CD4-positive, alpha-beta T cell treated with Interleukin-4 for 4 hours (primary cell): ENCODE measurements at regions not wholly inside any gene's neighbourhood (a gene's known extent, or its start where the extent isn't known, plus 50 kb on each side); places are given as distances from the start of the nearest gene placed in this dataset.

Experiments used
- DNase-seq: peaks from one replicate; pipeline ENCODE4 v3.0.0-alpha.2; 2020

DNA sequence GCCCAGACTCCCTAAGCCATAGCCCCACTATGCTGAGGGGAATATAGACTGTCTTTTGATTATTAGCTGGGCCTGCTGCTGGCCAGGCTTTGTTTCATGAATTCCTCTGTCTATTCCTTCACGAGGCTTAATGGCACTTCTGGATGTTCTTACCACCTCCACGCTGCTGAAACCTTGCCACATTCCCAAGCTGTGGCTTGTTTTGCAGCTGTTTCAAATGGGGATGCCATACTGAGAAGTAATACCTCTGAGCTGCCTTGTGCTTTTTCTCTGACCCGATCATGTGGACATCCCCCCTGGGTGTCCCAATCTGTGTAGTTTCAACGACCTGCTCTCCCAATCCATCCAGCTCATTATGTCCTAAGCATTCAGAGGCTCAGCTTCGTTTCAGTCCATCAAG is 114.1 kb downstream of the ICOS start:
- no peak for DNase-seq

DNA sequence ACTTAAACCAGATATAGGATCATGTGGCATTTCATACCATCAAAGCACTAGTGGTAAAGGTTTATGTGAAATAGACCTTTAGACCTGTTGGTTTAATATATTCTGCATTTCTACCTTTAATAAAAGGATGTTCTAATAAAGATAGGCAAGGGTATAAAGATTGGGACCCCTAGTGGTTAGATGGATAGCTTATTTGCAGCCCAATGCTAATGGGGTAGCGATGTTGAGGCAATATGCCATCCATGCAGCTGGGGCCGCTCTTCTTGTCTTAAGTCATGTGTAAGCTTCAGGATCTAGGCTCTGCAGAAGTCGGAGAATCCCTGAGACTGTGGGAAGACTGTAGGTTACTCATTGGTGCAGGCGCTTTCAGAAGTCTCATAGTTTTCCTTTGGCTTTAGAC is 114.9 kb downstream of the ICOS start:
- DNase-seq, result peak; percentile 37

DNA sequence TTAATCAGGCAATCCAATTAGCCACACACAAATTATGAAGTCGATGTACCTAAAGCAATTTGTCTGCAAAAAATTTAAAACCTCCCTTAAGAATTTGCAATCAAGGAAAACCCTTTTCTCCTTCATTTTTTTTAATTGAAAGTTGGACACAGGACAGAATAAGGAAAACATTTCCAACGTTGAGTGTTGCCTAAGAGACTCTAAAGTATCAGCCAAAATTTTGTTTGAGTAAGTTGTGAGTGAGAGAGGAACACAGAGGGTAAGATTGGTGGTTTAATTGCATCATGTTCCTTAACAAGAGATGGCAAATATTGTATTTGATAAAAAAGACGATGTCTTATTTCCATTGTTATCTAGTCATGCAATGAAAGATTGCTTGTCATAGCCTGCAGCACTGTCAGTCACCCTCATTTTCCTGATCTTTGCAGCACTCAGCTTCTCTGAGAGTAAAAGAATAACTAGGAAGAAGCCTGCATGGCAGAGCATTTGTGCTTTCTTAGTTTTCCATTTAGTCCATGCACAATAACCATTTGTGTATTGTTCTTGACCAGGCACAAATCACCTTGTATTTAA is 115.5 kb downstream of the ICOS start:
- DNase-seq, result no peak

DNA sequence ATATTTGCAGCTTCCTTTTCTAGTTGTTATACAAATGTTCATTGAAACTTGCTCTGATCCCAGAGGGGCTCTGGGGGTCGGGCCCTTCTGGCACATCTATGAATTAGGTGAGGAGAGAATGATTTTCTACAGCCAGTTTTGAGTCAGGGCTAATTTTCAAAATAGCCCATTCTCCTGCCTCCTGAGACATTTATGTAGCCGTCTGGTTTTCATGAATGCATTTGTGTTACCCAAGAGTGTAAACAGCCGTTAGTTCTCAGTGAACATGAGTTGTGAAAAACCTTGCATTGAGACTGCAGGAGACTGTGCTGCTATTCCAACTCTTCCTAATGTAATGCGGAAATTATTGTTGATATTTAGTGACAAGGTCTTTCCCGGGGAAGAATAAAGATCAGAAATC is 122.5 kb downstream of the ICOS start:
- DNase-seq, result no peak

DNA sequence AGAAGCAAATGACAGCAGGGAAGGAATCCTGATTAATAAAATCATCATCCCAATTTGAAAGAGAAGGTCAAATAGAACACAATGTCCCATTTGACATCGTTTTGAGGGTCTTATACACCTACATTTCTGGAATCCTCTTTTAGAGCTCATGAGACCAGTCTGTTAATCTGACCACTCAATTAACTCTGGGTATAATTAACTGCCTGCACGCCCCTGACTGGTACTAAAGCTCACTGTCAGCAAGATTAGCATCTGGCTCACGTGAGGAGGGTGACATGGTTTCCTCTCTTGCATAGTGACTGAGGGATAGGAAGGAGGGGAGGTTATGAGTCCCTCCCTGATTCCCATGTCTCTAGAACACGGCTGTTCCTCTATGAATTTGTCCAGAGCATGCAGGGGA is 124.3 kb downstream of the ICOS start:
- no peak for DNase-seq

DNA sequence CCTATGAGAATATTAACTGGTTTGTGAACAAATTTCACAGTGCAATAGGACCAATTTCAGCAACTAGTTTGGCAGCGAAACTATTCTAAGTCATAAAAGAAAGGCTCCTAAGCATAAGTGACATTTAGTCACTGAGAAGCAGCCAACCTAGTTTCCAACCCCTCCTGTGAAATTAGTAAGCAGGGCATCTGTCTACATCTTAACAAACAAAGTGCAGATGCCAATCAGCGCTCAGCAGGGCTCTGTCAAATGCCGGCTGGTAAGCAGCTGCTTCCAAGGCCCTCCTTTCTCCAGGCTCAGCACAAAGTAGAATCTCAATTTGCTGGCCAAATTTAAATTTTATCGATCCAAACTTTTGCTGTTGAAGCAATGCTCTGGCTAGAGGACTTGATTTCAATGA is 124.7 kb downstream of the ICOS start:
- DNase-seq, result no peak

DNA sequence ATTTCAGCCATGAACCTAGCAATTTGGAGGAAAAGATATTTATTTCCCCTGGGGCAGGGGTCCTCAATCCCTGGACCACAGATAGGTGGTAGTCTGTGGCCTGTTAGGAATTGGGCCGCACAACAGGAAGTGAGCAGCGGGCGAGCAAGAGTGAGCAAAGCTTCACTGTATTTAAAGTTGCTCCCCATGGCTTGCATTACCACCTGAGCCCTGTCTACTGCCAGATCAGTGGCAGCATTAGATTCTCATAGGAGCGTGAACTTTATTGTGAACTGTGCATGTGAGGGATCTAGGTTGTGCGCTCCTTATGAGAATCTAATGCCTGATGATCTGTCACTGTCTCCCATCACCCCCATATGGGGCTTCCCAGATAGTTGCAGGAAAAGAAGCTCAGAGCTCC is 127.6 kb downstream of the ICOS start:
- DNase-seq, result no peak

DNA sequence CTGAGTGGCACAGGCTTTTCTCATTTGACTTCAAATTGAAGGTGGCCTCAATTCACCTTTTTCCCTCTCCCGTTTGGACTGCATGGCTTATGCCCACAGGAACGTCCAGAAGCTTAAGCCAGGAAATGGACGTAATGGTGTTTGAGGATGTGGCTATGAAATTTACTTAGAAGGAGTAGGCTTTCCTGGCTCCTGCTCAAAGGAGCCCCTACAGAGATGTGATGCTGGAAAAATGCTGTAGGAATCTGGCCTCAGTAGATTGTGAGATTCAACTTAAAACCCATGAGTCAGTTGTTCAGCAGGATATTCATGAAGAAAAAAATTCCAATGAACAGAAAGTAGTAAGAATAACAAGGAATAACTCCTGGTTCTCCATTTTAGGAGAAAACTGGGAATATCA is 129.0 kb downstream of the ICOS start:
- no peak for DNase-seq

DNA sequence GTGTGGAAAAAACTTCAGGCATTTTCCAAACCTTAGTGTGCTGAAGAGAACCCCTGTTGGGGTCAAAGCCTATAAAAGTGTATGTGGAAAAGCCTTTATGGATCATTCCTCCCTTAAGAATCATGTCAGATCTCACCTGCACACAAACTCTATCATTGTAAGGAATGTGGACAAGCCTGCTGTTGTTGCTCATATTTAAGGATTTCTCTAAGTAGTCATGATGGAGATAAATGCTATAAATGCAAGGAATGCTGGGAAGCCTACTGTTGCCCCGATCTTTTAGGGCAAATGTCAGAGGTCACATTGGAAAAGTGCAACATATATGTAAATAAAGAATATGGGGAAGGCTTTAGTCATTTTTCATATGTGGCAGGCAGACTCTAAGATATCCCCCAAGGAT is 129.5 kb downstream of the ICOS start:
- no peak for DNase-seq

DNA sequence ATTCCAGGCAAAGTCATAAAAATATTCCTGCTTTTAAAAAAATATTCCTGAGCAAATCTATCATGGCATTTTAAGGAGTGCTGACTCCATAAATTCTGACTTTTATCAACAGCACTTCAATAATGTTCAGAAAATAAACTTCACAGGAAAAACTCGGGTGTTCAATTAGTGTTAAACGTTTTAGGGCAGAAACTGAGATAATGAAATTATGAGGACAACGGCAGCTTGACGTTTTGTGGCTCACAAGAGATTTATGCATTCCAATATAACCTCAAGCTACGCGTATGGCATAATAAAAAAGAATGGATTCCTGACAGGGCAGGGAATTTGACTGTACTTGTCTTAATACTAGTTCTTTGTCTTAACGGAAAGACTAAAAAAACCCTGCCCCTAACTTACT is 133.2 kb downstream of the ICOS start:
- DNase-seq, result no peak

DNA sequence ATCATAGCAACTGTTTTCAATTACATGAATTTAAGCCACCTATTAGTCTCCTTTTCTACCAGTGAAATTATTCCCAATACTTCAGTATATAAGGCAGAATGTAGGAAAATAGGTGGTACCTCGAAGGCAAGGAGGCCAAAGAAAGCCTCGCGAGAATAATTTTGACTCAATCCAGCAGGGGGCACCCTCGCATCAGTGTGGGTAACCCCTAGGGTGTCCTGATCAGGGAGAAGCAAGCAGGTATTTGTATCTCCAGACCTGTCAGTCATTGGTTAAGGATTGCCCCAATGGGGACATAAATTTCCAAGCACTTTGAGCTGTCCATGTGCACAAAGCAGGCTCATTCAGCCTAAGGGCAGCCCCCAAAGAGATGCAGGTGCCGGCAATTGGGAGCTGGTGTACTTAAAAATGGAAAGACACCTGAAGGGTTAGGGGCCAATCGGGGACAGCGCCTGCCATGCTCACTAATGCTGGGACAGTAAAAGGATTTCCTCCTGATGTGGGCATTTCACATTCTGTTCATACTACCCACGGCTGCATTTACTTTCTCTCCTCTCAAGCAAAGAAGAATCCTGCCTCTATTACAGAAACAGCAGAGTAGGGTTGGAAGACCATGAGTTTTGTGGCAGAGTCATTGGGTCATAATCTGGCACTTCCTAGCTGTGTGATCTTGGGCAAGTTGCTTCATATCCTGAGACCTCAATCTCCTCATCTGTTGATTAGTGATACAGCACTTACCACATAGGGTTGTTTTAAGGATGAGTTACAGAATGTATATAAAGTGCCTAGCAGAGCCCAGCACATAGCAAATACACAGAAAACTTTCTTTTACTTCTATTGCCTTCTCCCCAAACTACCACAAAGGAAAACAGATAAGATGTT is 136.1 kb downstream of the ICOS start:
- peak; percentile 49 for DNase-seq

DNA sequence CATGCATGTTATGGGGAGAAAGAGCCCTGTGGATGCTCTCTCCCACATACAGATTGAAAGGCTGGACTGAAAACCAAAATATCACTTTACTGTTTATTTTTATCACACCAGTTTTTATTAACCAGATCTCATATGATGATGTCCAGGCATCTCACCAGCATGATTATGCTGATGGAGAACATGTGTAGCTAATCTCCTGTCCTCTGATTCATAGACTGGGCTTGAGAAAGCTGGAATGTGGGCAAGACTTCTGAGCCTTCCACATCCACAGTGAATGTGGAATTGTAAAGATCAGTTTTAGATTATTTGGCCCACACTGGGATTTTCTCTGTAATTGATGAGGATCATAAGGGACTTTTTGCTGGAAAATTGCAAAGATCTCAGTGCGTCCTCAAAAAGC is 137.9 kb downstream of the ICOS start:
- no peak for DNase-seq

DNA sequence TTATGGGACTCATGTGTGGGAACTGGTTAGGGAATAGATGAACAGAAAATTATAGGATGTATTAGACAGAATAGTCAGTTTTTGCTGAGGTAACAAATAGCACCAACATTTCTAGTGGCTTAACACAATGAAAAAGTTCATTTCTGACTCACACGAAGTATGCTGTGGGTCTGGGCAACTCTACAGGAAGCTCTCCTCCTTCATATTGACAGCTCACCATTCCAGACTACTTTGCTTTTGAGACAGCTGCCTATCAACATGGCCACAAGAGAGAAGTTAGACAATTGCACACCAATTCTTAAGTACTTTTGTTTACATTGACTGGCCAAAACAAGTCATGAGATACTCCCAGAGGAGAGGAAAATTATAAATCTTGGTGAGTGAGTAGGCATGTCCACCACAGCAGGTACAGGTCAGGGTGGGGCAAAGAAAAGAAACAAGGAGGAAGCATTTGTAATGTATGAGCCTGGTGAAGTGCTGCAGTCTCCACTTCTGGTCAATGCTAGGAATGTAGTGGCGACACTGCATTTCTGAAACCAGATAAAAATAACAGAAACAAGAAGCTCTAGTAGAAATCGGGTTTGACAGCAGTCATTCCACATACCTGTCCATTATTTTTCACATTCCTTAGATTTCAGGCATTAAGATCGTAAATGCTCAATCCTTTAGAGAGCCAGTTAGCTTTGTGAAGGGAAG is 141.6 kb downstream of the ICOS start:
- no peak for DNase-seq

DNA sequence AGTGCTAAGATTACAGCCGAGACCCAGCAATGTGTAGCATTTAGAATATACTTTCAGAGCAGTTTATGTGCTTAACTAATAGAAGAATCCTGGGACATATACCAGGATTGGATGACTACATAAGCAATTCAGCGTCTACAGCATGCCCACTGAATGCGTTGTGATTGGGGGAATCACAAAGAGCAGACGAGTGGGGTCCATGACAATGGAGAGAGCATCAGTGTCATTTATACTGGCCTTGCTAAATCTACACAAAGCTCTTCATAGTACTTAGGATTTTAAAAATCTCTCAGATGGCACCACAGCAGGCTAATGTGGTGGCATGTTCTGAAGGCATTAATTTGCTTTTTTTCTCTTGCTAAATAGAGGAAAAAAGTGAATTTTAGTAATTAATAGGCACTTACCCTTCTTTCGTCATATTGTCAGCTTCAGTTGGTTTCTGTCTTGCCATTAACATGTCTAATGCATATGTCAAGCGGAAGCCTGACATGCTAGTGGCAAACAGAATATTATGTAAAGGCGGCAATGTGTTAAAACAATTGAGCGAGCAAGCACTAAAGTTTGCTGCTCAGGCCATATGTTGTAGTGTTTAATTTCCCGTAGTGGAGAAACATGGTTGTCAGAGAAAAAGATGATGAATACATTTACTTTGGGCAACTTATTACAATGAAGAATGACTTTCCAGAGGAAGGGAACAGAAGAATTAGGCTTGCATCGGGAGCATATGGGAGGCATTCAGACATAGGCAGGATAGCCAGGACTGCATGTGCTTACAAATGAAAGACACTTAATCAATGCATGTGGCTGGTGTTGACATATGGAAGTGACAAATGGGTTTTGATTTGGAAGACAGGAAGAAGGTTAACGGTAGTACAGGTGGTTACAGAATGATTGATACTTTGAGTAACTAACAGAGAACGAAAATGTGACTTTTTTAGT is 145.2 kb downstream of the ICOS start:
- DNase-seq, result no peak

DNA sequence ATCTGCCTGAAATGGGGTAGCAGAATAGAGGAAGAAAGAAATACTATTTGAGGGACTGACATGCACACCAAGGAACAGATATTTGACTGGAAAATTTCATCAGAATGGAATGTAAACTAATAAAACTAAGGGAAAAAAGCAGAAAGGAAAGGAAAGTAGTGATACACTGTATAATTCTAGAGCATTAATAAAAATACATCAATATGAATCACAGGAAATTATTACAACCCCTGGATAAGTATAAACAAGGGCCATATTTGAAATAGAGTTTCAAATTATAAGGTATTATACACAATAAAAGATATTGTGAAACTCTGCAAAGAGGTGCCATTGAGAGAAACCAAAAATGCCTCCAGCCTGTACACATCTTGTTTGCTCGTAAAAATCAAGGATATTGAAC is 149.6 kb downstream of the ICOS start:
- no peak for DNase-seq

DNA sequence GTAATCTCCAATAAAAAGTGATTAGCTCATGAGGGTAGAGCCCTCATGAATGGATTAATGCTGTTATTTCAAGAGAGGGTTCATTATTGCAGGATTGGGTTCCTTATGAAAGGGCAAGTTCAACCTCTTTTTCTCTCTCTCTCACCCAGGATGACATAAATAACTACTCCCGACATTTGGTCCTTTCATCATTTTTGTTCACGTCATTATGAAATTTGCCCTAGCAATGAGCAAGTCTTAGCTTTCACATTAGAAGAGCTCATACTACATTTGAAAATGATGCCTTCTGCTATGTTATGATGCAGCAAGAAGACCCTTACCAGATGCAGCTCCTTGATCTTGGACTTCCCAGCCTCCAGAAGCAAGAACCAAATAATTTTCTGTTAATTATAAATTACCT is 152.5 kb downstream of the ICOS start:
- no peak for DNase-seq

DNA sequence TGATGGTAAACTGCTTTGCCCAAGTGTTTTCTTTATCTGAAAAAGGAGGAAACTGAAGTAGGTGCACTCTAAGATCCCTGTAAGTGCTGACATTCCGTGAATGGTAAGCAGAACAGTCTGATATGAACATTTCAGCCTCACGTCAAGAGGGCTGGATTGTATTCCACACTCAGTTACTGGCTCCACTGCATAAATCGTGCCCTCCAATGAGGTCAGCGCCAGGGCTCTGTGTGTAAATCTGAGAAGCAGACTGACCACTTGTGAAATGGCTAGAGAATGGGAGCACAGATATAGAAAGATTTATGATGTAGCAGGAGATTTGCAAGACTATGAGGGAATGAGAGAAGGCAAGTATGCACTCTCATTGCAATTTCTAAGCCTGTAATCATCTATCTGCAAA is 153.0 kb downstream of the ICOS start:
- no peak for DNase-seq

DNA sequence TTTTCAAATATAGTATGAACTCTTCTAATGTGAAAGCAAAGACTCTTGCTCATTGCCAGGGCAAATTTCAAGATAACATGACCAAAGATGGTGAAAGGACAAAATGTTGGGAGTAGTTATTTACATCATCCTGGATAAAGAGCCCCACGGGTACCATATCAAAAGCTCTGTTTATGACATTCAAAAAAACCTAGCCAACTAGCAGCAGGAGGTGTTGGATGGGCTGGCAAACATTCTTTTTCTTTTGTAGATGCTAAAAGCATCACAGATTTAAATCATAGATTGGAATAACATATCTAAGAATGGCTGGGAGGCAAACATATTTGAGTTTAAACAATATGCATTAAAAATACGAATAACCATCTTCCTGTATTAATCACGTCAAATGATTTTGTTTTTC is 153.5 kb downstream of the ICOS start:
- no peak for DNase-seq

DNA sequence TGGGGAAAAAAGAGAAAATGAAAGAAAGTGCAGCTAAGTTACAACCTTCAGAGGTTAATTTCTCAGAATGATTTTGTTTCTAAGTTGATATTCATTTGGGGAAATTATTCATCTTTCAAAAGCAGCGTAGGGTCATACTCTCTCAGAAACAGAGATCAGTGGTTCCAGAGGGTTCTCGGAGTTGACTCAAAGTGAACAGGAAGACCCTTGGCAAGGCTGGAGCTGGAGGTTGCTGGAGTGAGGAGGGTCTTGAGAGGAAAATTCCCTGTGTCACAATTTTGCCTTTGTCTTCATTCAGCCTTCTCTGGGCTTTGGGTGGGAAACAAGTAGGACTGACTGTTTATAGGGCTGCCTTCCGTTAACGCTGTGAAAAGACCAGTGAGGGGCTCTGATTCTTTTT is 168.2 kb downstream of the ICOS start:
- no peak for DNase-seq

DNA sequence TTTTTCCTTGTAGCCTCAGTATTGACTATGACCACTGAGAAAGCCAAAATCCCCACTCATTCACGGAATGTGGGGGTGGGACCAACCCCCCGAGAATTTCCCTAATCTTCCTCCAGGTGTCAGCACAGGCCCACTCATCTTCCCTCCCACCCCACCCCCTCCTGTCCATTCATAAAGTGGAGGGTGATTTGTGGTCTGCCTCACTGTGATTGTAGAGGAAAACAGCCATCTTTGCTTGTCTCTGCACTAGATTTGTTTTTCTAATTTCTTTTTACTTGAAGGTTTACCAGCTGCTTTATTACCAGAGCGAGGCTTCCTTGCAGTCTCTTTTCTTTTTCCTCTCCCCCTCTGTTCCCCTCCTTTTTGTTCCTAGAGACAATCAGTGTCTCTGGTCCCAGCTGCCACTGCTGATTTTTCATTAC is 171.8 kb downstream of the ICOS start:
- peak; percentile 58 for DNase-seq

DNA sequence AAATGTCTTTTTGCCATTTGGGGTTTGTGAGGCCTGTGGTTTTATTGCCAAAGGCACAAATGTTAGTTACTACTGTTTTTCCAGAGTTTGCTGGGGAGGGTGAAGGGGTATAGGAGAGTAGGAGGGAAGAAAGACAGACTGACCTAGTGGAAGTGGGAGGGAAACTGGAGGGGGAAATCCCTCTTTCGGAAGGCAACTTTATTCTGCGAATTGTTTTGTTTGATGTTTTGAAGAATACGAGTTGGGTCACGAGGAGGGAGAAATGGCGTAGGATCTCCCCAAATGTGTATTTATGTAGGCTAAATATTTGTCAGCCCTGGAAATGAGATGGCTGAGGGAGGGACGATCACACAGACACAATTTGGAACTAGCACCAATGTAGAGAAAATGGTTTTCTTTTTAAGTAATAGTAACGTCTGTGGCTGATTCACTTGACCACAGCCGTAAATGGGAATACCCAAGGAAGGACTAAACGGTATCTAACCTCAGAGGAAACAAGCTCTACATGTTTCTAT is 172.3 kb downstream of the ICOS start:
- peak; percentile 17 for DNase-seq

DNA sequence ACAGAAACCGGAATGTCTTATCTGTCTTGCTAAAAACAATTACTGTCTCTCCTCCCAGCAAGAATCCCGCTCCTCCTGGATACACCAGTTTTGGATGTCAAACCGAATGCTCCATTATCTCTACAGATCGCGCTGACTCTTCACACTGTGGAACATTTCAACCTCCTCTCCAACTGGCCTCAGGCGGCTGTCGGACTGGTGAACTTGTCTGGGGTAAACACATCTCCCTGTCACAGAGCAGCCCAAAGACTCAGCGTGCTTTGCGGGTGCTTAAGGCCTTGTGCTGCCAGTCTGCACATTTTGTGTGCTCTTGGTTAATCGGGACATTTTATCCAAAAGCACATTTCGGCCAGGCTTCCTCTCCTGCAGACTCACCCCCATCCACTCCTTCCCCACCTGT is 173.1 kb downstream of the ICOS start:
- no peak for DNase-seq

DNA sequence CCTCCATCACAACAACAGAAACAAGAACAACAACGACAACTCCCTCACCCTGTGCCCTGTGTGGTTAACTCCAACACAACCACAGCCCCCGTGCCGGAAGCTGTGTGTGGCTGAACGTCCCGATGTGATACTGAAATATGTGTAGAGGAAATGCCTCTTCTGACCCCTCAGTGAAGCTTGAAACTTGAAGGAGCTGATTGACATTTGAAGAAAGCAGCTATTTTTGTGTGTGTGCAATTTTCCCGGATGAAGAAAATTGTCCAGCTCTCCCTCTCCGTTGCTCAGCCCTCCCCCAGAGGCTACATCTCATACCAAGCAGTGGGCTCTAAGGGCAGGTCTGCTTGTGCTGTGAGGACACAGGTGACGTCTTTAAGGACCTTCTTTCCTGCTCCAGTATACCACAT is 173.8 kb downstream of the ICOS start:
- peak; percentile 60 for DNase-seq
